Loucy (cell line): ENCODE measurements at regions not wholly inside any gene's neighbourhood (a gene's known extent, or its start where the extent isn't known, plus 50 kb on each side); places are given as distances from the start of the nearest gene placed in this dataset.

ENCODE experiments used
- H2AFZ ChIP-seq: fragments of 200-600 bp; sonication (generic); 2 replicates; pipeline ENCODE4 v1.6.0; 2016; ENCODE audit warnings: antibody characterized with exemption, mild to moderate bottlenecking, low read length, moderate library complexity
- H3F3A ChIP-seq: fragments of 200-600 bp; 2 replicates; pipeline ENCODE4 v1.6.0; 2016; ENCODE audit warnings: antibody characterized with exemption, low read depth, mild to moderate bottlenecking
- H3K27me3 ChIP-seq: fragments of 200-600 bp; sonication (generic); 2 replicates; pipeline ENCODE4 v1.6.1; 2014; ENCODE audit warnings: low read length, mild to moderate bottlenecking; ENCODE audit not compliant: insufficient read depth, poor library complexity, severe bottlenecking
- H3K36me3 ChIP-seq: fragments of 200-600 bp; sonication (generic); 2 replicates; pipeline ENCODE4 v1.6.1; 2016; ENCODE audit warnings: low read length; ENCODE audit not compliant: insufficient read depth
- H3K4me1 ChIP-seq: fragments of 200-600 bp; sonication (generic); 2 replicates; pipeline ENCODE4 v1.5.1; 2014; ENCODE audit warnings: low read length, mild to moderate bottlenecking; ENCODE audit not compliant: insufficient read depth, poor library complexity, severe bottlenecking
- H3K4me2 ChIP-seq: fragments of 200-600 bp; sonication (generic); 2 replicates; pipeline ENCODE4 v1.6.0; 2014; ENCODE audit warnings: antibody characterized with exemption, low read length, low read depth, mild to moderate bottlenecking; ENCODE audit not compliant: poor library complexity, severe bottlenecking
- H3K4me3 ChIP-seq: fragments of 200-600 bp; sonication (generic); 2 replicates; pipeline ENCODE4 v1.5.1; 2014; ENCODE audit warnings: low read length, mild to moderate bottlenecking, mixed read lengths; ENCODE audit not compliant: poor library complexity, severe bottlenecking
- H3K79me2 ChIP-seq: fragments of 200-600 bp; sonication (generic); 2 replicates; pipeline ENCODE4 v1.6.1; 2014; ENCODE audit warnings: low read length; ENCODE audit not compliant: insufficient read depth
- H3K9ac ChIP-seq: fragments of 200-600 bp; sonication (generic); 2 replicates; pipeline ENCODE4 v1.6.0; 2014; ENCODE audit warnings: mild to moderate bottlenecking, low read depth, low read length, moderate library complexity; ENCODE audit not compliant: poor library complexity, severe bottlenecking
- H3K9me2 ChIP-seq: fragments of 200-600 bp; sonication (generic); replicated peaks from 2 replicates; pipeline ENCODE4 v1.6.1; 2016; ENCODE audit warnings: low read depth, low read length, mixed read lengths
- H3K9me3 ChIP-seq: fragments of 200-600 bp; sonication (generic); 2 replicates; pipeline ENCODE4 v1.6.1; 2014; ENCODE audit warnings: mild to moderate bottlenecking, antibody characterized with exemption, low read length, low read depth; ENCODE audit not compliant: insufficient read depth
- H4K20me1 ChIP-seq: fragments of 200-600 bp; sonication (generic); 2 replicates; pipeline ENCODE4 v1.6.0; 2014; ENCODE audit warnings: antibody characterized with exemption, low read length, mild to moderate bottlenecking; ENCODE audit not compliant: insufficient read depth, poor library complexity, severe bottlenecking
- CTCF ChIP-seq: fragments of 200-600 bp; sonication (generic); conservative IDR thresholded peaks from 2 replicates; pipeline ENCODE4 v1.5.1; 2014; ENCODE audit warnings: mild to moderate bottlenecking, antibody characterized with exemption, low read length
- EZH2phosphoT487 ChIP-seq: fragments of 200-600 bp; IDR thresholded peaks from 2 replicates; pipeline ENCODE4 v1.6.1; 2018; ENCODE audit warnings: antibody characterized with exemption, mild to moderate bottlenecking, moderate library complexity, borderline replicate concordance

GRCh38 chr10:53700278-53700677 is 927.7 kb upstream of the MBL2 start:
- Histone ChIP-seq H4K20me1 (no peaks in the 10 kb centered on the region), H3K9me3 (no peaks in the 10 kb centered on the region), H3K4me1 (no peaks in the 10 kb centered on the region), H3K79me2 (no peaks in the 10 kb centered on the region), H3K4me2 (no peak overlapping the region), H3K9ac (no peak overlapping the region), H2AFZ (no peak overlapping the region), H3F3A (no peaks in the 10 kb centered on the region), H3K27me3 (no peaks in the 10 kb centered on the region), H3K4me3 (no peak overlapping the region), H3K36me3 (no peaks in the 10 kb centered on the region), H3K9me2 (no peaks in the 10 kb centered on the region)
- no peak for TF ChIP-seq CTCF
- TF ChIP-seq EZH2phosphoT487, result no peak

GRCh38 chr10:53699684-53700083 is 927.1 kb upstream of the MBL2 start:
- TF ChIP-seq CTCF (no peak), EZH2phosphoT487 (no peak)
- H3K4me3 ChIP-seq, result no peak overlapping the region
- H3K79me2 ChIP-seq, result no peaks in the 10 kb centered on the region
- H3K4me2 ChIP-seq, result no peak overlapping the region
- H3F3A ChIP-seq, result no peaks in the 10 kb centered on the region
- no peaks in the 10 kb centered on the region for H3K27me3 ChIP-seq
- H2AFZ ChIP-seq, result no peak overlapping the region
- no peaks in the 10 kb centered on the region for H3K9me3 ChIP-seq
- H3K4me1 ChIP-seq, result no peaks in the 10 kb centered on the region
- no peaks in the 10 kb centered on the region for H3K9me2 ChIP-seq
- no peaks in the 10 kb centered on the region for H3K36me3 ChIP-seq
- no peaks in the 10 kb centered on the region for H4K20me1 ChIP-seq
- H3K9ac ChIP-seq, result no peak overlapping the region

- Histone ChIP-seq H3K9me3 (no peaks in the 10 kb centered on the region), H4K20me1 (no peaks in the 10 kb centered on the region), H3K4me1 (no peaks in the 10 kb centered on the region), H3K9ac (no peak overlapping the region), H3K4me3 (no peak overlapping the region), H3K36me3 (no peaks in the 10 kb centered on the region), H3K9me2 (no peaks in the 10 kb centered on the region), H3F3A (no peaks in the 10 kb centered on the region), H3K4me2 (no peak overlapping the region), H3K79me2 (no peaks in the 10 kb centered on the region), H3K27me3 (no peaks in the 10 kb centered on the region), H2AFZ (no peak overlapping the region)
- no peak for TF ChIP-seq CTCF
- TF ChIP-seq EZH2phosphoT487, result no peak
Observed at GRCh38 chr10:53699231-53699630, 926.6 kb upstream of the MBL2 start.
